ENCODE measurements at regions not wholly inside any gene's neighbourhood (a gene's known extent, or its start where the extent isn't known, plus 50 kb on each side); places are given as distances from the start of the nearest gene placed in this dataset.
"Not testable (repeated sequence)": the region's sequence is repeated elsewhere in the genome, so short reads cannot be mapped to it uniquely, and the experiment has no call there.

GRCh38 chr14:106023411-106023810 is 497.0 kb downstream of the TMEM121 start:
- H3K27me3 ChIP-seq (ENCODE audit: control insufficient read depth, insufficient read depth, low read length), result peaks cover 9% of the 10 kb centered on the region
- no peak for TF ChIP-seq CTCF (IDR thresholded peaks at IDR 0.05)
- Mint-ChIP-seq H3K27ac (no peak overlapping the region), H3K36me3 (no peaks in the 10 kb centered on the region), H3K4me1 (peaks cover 10 to 13% of the 10 kb centered on the region in 2 donors), H3K9me3 (peaks cover 0 to 3% of the 10 kb centered on the region in 2 donors), H3K4me3 (no peak overlapping the region), H3K27me3 (ENCODE audit: low read depth in 2 of 2) (peaks cover 0 to 7% of the 10 kb centered on the region in 2 donors)
- no peaks in the 10 kb centered on the region for H3K9me3 ChIP-seq (ENCODE audit: control insufficient read depth, insufficient read depth, low read length)
- H3K4me1 ChIP-seq (ENCODE audit: control insufficient read depth, insufficient read depth, low read length), result peaks cover 10% of the 10 kb centered on the region
- DNase-seq, result no peak
- WGBS (ENCODE audit: insufficient coverage), result no CpG with 5 or more reads among the region's 1 CpG
- no peak overlapping the region for H3K27ac ChIP-seq (ENCODE audit: low read length)
- no peak for ATAC-seq
- no peaks in the 10 kb centered on the region for H3K36me3 ChIP-seq (ENCODE audit: control insufficient read depth, insufficient read depth, low read length)
- no peak overlapping the region for H3K4me3 ChIP-seq (ENCODE audit: low read length)
- intact Hi-C loops (cut with micrococcal nuclease), result no loop called here

- peak in 1 of 2 donors; percentile 58 for DNase-seq
- no peak for TF ChIP-seq CTCF (IDR thresholded peaks at IDR 0.05)
- H3K4me1 Mint-ChIP-seq, result peaks cover 10 to 13% of the 10 kb centered on the region in 2 donors
- peaks cover 0 to 3% of the 10 kb centered on the region in 2 donors for H3K9me3 Mint-ChIP-seq
- no peak overlapping the region for H3K27ac ChIP-seq (ENCODE audit: low read length)
- H3K27ac Mint-ChIP-seq, result no peak overlapping the region
- peaks cover 10% of the 10 kb centered on the region for H3K4me1 ChIP-seq (ENCODE audit: control insufficient read depth, insufficient read depth, low read length)
- peak overlapping the region; percentile 58 for H3K4me3 Mint-ChIP-seq
- ATAC-seq, result peak in 2 of 3 donors; percentile 92 to 97
- no peaks in the 10 kb centered on the region for H3K36me3 Mint-ChIP-seq
- no peaks in the 10 kb centered on the region for H3K36me3 ChIP-seq (ENCODE audit: control insufficient read depth, insufficient read depth, low read length)
- intact Hi-C loops (cut with micrococcal nuclease), result no loop called here
- WGBS (ENCODE audit: insufficient coverage), result 12% methylated on average over 7 of the region's 7 CpGs
- H3K4me3 ChIP-seq (ENCODE audit: low read length), result no peak overlapping the region
- H3K27me3 ChIP-seq (ENCODE audit: control insufficient read depth, insufficient read depth, low read length), result peaks cover 9% of the 10 kb centered on the region
- peaks cover 3 to 9% of the 10 kb centered on the region in 2 donors for H3K27me3 Mint-ChIP-seq (ENCODE audit: low read depth in 2 of 2)
- H3K9me3 ChIP-seq (ENCODE audit: control insufficient read depth, insufficient read depth, low read length), result no peaks in the 10 kb centered on the region
Observed at GRCh38 chr14:106024983-106025604, 498.7 kb downstream of the TMEM121 start.

DNA sequence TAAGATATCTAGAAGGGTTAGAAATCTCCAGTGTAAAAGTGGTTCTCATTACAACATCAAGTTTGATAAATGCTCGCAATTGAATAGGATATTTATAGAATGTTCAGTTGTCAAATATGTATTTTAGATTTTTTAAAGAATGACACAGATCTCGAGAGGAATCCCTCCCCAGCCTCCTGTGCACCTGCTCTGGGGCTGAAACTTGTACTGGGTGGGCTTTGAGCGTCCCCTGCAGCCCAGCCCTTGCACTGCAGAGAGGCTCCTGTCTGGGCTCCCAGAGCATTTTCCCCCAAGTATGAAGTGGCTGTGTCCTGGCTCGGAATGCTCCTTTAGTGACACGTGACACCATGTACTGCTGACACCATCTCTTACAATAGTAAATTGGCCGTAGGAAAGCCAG is 499.6 kb downstream of the TMEM121 start:
- Mint-ChIP-seq H3K4me3 (no peak overlapping the region), H3K36me3 (no peaks in the 10 kb centered on the region), H3K4me1 (peaks cover 10 to 13% of the 10 kb centered on the region in 2 donors), H3K27me3 (ENCODE audit: low read depth in 2 of 2) (peaks cover 3 to 9% of the 10 kb centered on the region in 2 donors), H3K9me3 (peaks cover 0 to 3% of the 10 kb centered on the region in 2 donors), H3K27ac (no peak overlapping the region)
- no peaks in the 10 kb centered on the region for H3K9me3 ChIP-seq (ENCODE audit: control insufficient read depth, insufficient read depth, low read length)
- H3K27ac ChIP-seq (ENCODE audit: low read length), result no peak overlapping the region
- intact Hi-C loops (cut with micrococcal nuclease), result no loop called here
- TF ChIP-seq CTCF (IDR thresholded peaks at IDR 0.05), result no peak
- WGBS (ENCODE audit: insufficient coverage), result 80% methylated on average over 5 of the region's 6 CpGs
- DNase-seq, result no peak
- H3K4me1 ChIP-seq (ENCODE audit: control insufficient read depth, insufficient read depth, low read length), result peaks cover 10% of the 10 kb centered on the region
- H3K36me3 ChIP-seq (ENCODE audit: control insufficient read depth, insufficient read depth, low read length), result no peaks in the 10 kb centered on the region
- H3K4me3 ChIP-seq (ENCODE audit: low read length), result no peak overlapping the region
- no peak for ATAC-seq
- H3K27me3 ChIP-seq (ENCODE audit: control insufficient read depth, insufficient read depth, low read length), result peaks cover 7% of the 10 kb centered on the region

DNA sequence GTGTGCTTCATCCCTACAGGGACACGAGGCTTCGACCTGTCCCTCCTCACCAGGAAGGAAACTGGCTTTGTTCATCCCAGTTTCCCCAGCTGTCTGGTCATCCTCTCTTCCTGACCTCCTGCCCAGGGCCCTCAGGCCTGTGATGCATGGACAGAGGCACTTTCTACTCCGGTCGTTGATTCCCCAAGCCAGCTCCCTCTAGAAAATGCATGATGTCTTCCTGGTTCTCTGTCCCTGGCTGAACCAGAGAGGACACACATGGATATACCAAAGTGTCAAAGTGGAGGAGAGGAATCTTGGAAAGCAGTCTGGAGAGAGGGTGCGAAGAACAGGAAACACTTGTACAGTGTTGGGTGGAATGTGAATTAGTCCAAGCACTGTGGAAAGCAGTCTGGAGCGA is 501.4 kb downstream of the TMEM121 start:
- H3K9me3 Mint-ChIP-seq; DNase-seq; H3K27ac Mint-ChIP-seq; H3K9me3 ChIP-seq (ENCODE audit: control insufficient read depth, insufficient read depth, low read length); H3K27ac ChIP-seq (ENCODE audit: low read length); H3K36me3 Mint-ChIP-seq; H3K27me3 ChIP-seq (ENCODE audit: control insufficient read depth, insufficient read depth, low read length); H3K4me3 Mint-ChIP-seq; ATAC-seq; H3K27me3 Mint-ChIP-seq (ENCODE audit: low read depth in 2 of 2); H3K4me3 ChIP-seq (ENCODE audit: low read length); H3K36me3 ChIP-seq (ENCODE audit: control insufficient read depth, insufficient read depth, low read length): not testable (repeated sequence)
- WGBS (ENCODE audit: insufficient coverage), result 85% methylated on average over 6 of the region's 6 CpGs
- peaks cover 10% of the 10 kb centered on the region for H3K4me1 ChIP-seq (ENCODE audit: control insufficient read depth, insufficient read depth, low read length)
- intact Hi-C loops (cut with micrococcal nuclease), result loop anchor here (1.0 kb wide), 1 partner anchor 10 kb away; no protein-coding TSS in a partner anchor
- peaks cover 10 to 13% of the 10 kb centered on the region in 2 donors for H3K4me1 Mint-ChIP-seq

Data from natural killer cell (primary cell).